B cell (primary cell): ENCODE measurements at regions not wholly inside any gene's neighbourhood (a gene's known extent, or its start where the extent isn't known, plus 50 kb on each side); places are given as distances from the start of the nearest gene placed in this dataset.

Source experiments
- ATAC-seq: fragments of 200-7000 bp; cut with Tn5 transposase; one replicate; pipeline ENCODE4 v1.10.0; 2021; ENCODE audit warnings: low read depth, mild to moderate bottlenecking, moderate number of reproducible peaks, moderate library complexity
- CTCF ChIA-PET: fragments of 350-600 bp; sonication (Branson Sonifier 250); formaldehyde crosslinking; loops from one replicate; lab custom pipeline; 2021; ENCODE audit warnings: antibody characterized with exemption, inconsistent platforms; lab: Charles Lee
- POLR2A ChIA-PET: fragments of 350-600 bp; sonication (Branson Sonifier 250); formaldehyde crosslinking; loops from one replicate; lab custom pipeline; 2021; ENCODE audit warnings: antibody characterized with exemption; lab: Charles Lee
- DNase-seq: peaks from one replicate; pipeline ENCODE4 v3.0.0; 2013
- H2AFZ ChIP-seq: 2 replicates; pipeline ENCODE4 v1.6.1; 2012; ENCODE audit warnings: mild to moderate bottlenecking, low read depth, low read length; ENCODE audit not compliant: insufficient read depth, poor library complexity, severe bottlenecking
- H3K27ac ChIP-seq, 2 donors: 1 replicate in 1 of 2; 2 replicates in 1 of 2; pipeline ENCODE4 v1.5.1; 2012 to 2013; ENCODE audit warnings: low read length in 2 of 2, mild to moderate bottlenecking in 2 of 2, moderate library complexity in 1 of 2
- H3K27me3 ChIP-seq, 4 experiments: fragments of 200-600 bp in 1 of 4; sonication (generic) in 1 of 4; replicated peaks in 1 of 4; 1 replicate in 2 of 4; 2 replicates in 2 of 4; pipeline versions ENCODE4 v1.6.1 to v1.7.0; 2013 to 2016; ENCODE audit warnings: low read length in 3 of 4, mild to moderate bottlenecking in 2 of 4, mixed read lengths in 1 of 4, moderate library complexity in 1 of 4; ENCODE audit not compliant: insufficient read depth in 4 of 4, control insufficient read depth in 3 of 4; ENCODE audit errors: control extremely low read depth in 1 of 4
- H3K36me3 ChIP-seq, 2 experiments: replicated peaks in 1 of 2; 1 replicate in 1 of 2; 2 replicates in 1 of 2; pipeline versions ENCODE4 v1.6.1 to v1.7.1; 2013; ENCODE audit warnings: low read length in 1 of 2; ENCODE audit not compliant: insufficient read depth in 2 of 2, control insufficient read depth in 1 of 2; ENCODE audit errors: control extremely low read depth in 1 of 2, extremely low read depth in 1 of 2
- H3K4me1 ChIP-seq, 2 donors: fragments of 200-600 bp in 1 of 2; sonication (generic) in 1 of 2; 1 replicate in 1 of 2; 2 replicates in 1 of 2; pipeline versions ENCODE4 v1.5.1 to v1.6.1; 2013 to 2017; ENCODE audit warnings: low read length in 2 of 2; ENCODE audit not compliant: control insufficient read depth in 2 of 2, insufficient read depth in 2 of 2
- H3K4me2 ChIP-seq: replicated peaks from 2 replicates; pipeline ENCODE3; 2012; ENCODE audit warnings: mild to moderate bottlenecking, low read depth, low read length; ENCODE audit not compliant: poor library complexity, severe bottlenecking
- H3K4me3 ChIP-seq, 5 experiments: fragments of 200-600 bp in 1 of 5; sonication (generic) in 1 of 5; 1 replicate in 3 of 5; 2 replicates in 2 of 5; pipeline versions ENCODE4 v1.5.1 to v1.7.0; 2011 to 2016; ENCODE audit warnings: low read length in 4 of 5, mild to moderate bottlenecking in 4 of 5, low read depth in 2 of 5, control low read depth in 1 of 5, moderate library complexity in 1 of 5; ENCODE audit not compliant: insufficient read depth in 1 of 5; ENCODE audit errors: control extremely low read depth in 1 of 5, extremely low read depth in 1 of 5
- H3K79me2 ChIP-seq: fragments of 200-600 bp; sonication (generic); one replicate; pipeline ENCODE4 v1.6.0; 2016; ENCODE audit warnings: low read length; ENCODE audit not compliant: control insufficient read depth, insufficient read depth
- H3K9ac ChIP-seq: fragments of 200-600 bp; sonication (generic); 2 replicates; pipeline ENCODE4 v1.6.1; 2017; ENCODE audit warnings: mild to moderate bottlenecking, low read length, moderate library complexity
- H3K9me3 ChIP-seq, 3 donors: one replicate each; pipeline versions ENCODE4 v1.6.1 to v1.7.1; 2013; ENCODE audit warnings: low read length in 2 of 3; ENCODE audit not compliant: control insufficient read depth in 2 of 3, insufficient read depth in 1 of 3; ENCODE audit errors: control extremely low read depth in 1 of 3
- H4K20me1 ChIP-seq: 2 replicates; pipeline ENCODE4 v1.6.0; 2012; ENCODE audit warnings: mild to moderate bottlenecking, low read length; ENCODE audit not compliant: insufficient read depth, control insufficient read depth, poor library complexity, severe bottlenecking
- H3K27ac Mint-ChIP-seq: one replicate; pipeline ENCODE4 v1.8.0; 2021; ENCODE audit warnings: mixed read lengths
- H3K27me3 Mint-ChIP-seq: one replicate; pipeline ENCODE4 v1.8.0; 2021; ENCODE audit warnings: mixed read lengths
- H3K4me1 Mint-ChIP-seq: one replicate; pipeline ENCODE4 v1.8.0; 2021; ENCODE audit warnings: mixed read lengths
- H3K4me3 Mint-ChIP-seq: one replicate; pipeline ENCODE4 v1.8.0; 2021; ENCODE audit warnings: mixed read lengths
- H3K9me3 Mint-ChIP-seq: one replicate; pipeline ENCODE4 v1.8.0; 2022; ENCODE audit warnings: mixed read lengths; ENCODE audit not compliant: insufficient read depth
- CTCF ChIP-seq: fragments of 200-600 bp; IDR thresholded peaks from one replicate; pipeline ENCODE4 v1.8.0; 2022; ENCODE audit warnings: antibody characterized with exemption, mild to moderate bottlenecking
- EZH2 ChIP-seq: IDR thresholded peaks from 2 replicates; pipeline ENCODE4 v1.6.1; 2012; ENCODE audit warnings: borderline replicate concordance, low read depth, mild to moderate bottlenecking, moderate library complexity, low read length; ENCODE audit not compliant: insufficient read depth, poor library complexity, severe bottlenecking
- WGBS: methylation state at CpG from one replicate; pipeline ENCODE4 v1.1.5; 2013; ENCODE audit warnings: missing lambda C conversion rate; ENCODE audit not compliant: insufficient coverage; 5-methylcytosine and 5-hydroxymethylcytosine counted together
- intact Hi-C: fragments of 100-400 bp; cut with micrococcal nuclease; formaldehyde crosslinking; loops from one replicate; pipeline ENCODE4 v1.10.0; 2022

- Mint-ChIP-seq H3K9me3 (no peaks in the 10 kb centered on the region), H3K4me1 (no peaks in the 10 kb centered on the region), H3K27me3 (peaks cover 12% of the 10 kb centered on the region), H3K27ac (no peak overlapping the region), H3K4me3 (no peak overlapping the region)
- Histone ChIP-seq H3K4me3 (no peak overlapping the region), H3K9ac (no peak overlapping the region), H3K27me3 (no peaks in the 10 kb centered on the region), H3K27ac (no peak overlapping the region), H3K36me3 (no peaks in the 10 kb centered on the region), H3K4me1 (no peaks in the 10 kb centered on the region), H4K20me1 (no peaks in the 10 kb centered on the region), H3K9me3 (no peaks in the 10 kb centered on the region), H3K79me2 (no peaks in the 10 kb centered on the region), H2AFZ (no peak overlapping the region), H3K4me2 (no peak overlapping the region)
- intact Hi-C loops: no loop called here
- DNase-seq: no peak
- ChIA-PET CTCF (no interaction called here), POLR2A (no interaction called here)
- WGBS: 76% methylated on average over 4 of the region's 4 CpGs
- no peak for ATAC-seq
- TF ChIP-seq CTCF (no peak), EZH2 (no peak)
These were observed 208.7 kb upstream of the NCAM1 start for GRCh38 chr11:112752563-112752962.

- Mint-ChIP-seq H3K9me3 (no peaks in the 10 kb centered on the region), H3K27ac (no peak overlapping the region), H3K4me3 (no peak overlapping the region), H3K4me1 (no peaks in the 10 kb centered on the region), H3K27me3 (peaks cover 7% of the 10 kb centered on the region)
- intact Hi-C loops: no loop called here
- CTCF ChIA-PET: no interaction called here
- Histone ChIP-seq H3K79me2 (no peaks in the 10 kb centered on the region), H3K36me3 (no peaks in the 10 kb centered on the region), H3K9me3 (no peaks in the 10 kb centered on the region), H4K20me1 (no peaks in the 10 kb centered on the region), H3K4me1 (no peaks in the 10 kb centered on the region), H3K27ac (no peak overlapping the region), H2AFZ (no peak overlapping the region), H3K9ac (no peak overlapping the region), H3K27me3 (no peaks in the 10 kb centered on the region), H3K4me3 (no peak overlapping the region), H3K4me2 (no peak overlapping the region)
- DNase-seq: no peak
- TF ChIP-seq EZH2 (no peak), CTCF (no peak)
- no CpG with 5 or more reads among the region's 2 CpGs for WGBS
- ATAC-seq: no peak
- POLR2A ChIA-PET: no interaction called here
These were observed 207.5 kb upstream of the NCAM1 start for GRCh38 chr11:112753706-112754105.
